DOHH2 (cell line): ENCODE measurements at regions not wholly inside any gene's neighbourhood (a gene's known extent, or its start where the extent isn't known, plus 50 kb on each side); places are given as distances from the start of the nearest gene placed in this dataset.

Experiments
- CTCF ChIP-seq: fragments of 200-600 bp; sonication (generic); IDR thresholded peaks from one replicate; pipeline ENCODE4 v1.5.1; 2014; ENCODE audit warnings: antibody characterized with exemption, mild to moderate bottlenecking, low read depth, low read length; ENCODE audit not compliant: poor library complexity, severe bottlenecking
- EZH2phosphoT487 ChIP-seq: fragments of 200-600 bp; sonication (generic); IDR thresholded peaks from 2 replicates; pipeline ENCODE4 v1.6.1; 2017; ENCODE audit warnings: borderline replicate concordance, mild to moderate bottlenecking, antibody characterized with exemption, low read length, moderate library complexity, mixed read lengths

- no peak for TF ChIP-seq CTCF
- TF ChIP-seq EZH2phosphoT487: no peak
Measured at GRCh38 chrY:8085925-8086324, 1174.4 kb upstream of the AMELY start.
